ENCODE measurements at regions not wholly inside any gene's neighbourhood (a gene's known extent, or its start where the extent isn't known, plus 50 kb on each side); places are given as distances from the start of the nearest gene placed in this dataset.

GRCh38 chr3:39593341-39593740 lies 125.9 kb downstream of the MOBP start:
- no peaks in the 10 kb centered on the region for H3K27me3 ChIP-seq (ENCODE audit: control insufficient read depth, insufficient read depth, low read length)
- H3K4me2 ChIP-seq (ENCODE audit: low read length) = no peak overlapping the region
- H3K4me1 ChIP-seq = no peaks in the 10 kb centered on the region
- no peaks in the 10 kb centered on the region for H3K36me3 ChIP-seq (ENCODE audit: control insufficient read depth, insufficient read depth, low read length)
- H3K9me3 ChIP-seq (ENCODE audit: control insufficient read depth, low read length) = no peaks in the 10 kb centered on the region
- H3K79me2 ChIP-seq = no peaks in the 10 kb centered on the region
- H3K27ac ChIP-seq = no peak overlapping the region
- no peak overlapping the region for H3K4me3 ChIP-seq (ENCODE audit: low read depth, low read length)
- TF ChIP-seq CTCF (IDR thresholded peaks at IDR 0.05) = no peak
- H3K9ac ChIP-seq = no peak overlapping the region
- no peak overlapping the region for H2AFZ ChIP-seq

- Histone ChIP-seq H3K79me2 (no peaks in the 10 kb centered on the region), H3K4me1 (no peaks in the 10 kb centered on the region), H2AFZ (no peak overlapping the region), H3K9me3 (ENCODE audit: control insufficient read depth, low read length) (no peaks in the 10 kb centered on the region), H3K27me3 (ENCODE audit: control insufficient read depth, insufficient read depth, low read length) (no peaks in the 10 kb centered on the region), H3K27ac (no peak overlapping the region), H3K9ac (no peak overlapping the region), H3K4me2 (ENCODE audit: low read length) (no peak overlapping the region), H3K4me3 (ENCODE audit: low read depth, low read length) (no peak overlapping the region), H3K36me3 (ENCODE audit: control insufficient read depth, insufficient read depth, low read length) (no peaks in the 10 kb centered on the region)
- no peak for TF ChIP-seq CTCF (IDR thresholded peaks at IDR 0.05)
Observed at GRCh38 chr3:39601241-39601640, 133.8 kb downstream of the MOBP start.

- no peak for TF ChIP-seq CTCF (IDR thresholded peaks at IDR 0.05)
Observed at GRCh38 chr3:39605837-39606236, 138.4 kb downstream of the MOBP start.

GRCh38 chr3:39626198-39626597 lies 158.7 kb downstream of the MOBP start:
- Histone ChIP-seq H3K9me3 (ENCODE audit: control insufficient read depth, low read length) (no peaks in the 10 kb centered on the region), H3K36me3 (ENCODE audit: control insufficient read depth, insufficient read depth, low read length) (no peaks in the 10 kb centered on the region), H3K4me3 (ENCODE audit: low read depth, low read length) (no peak overlapping the region), H3K79me2 (no peaks in the 10 kb centered on the region), H3K4me1 (no peaks in the 10 kb centered on the region), H3K27me3 (ENCODE audit: control insufficient read depth, insufficient read depth, low read length) (no peaks in the 10 kb centered on the region), H3K4me2 (ENCODE audit: low read length) (no peak overlapping the region), H3K27ac (no peak overlapping the region), H2AFZ (no peak overlapping the region), H3K9ac (no peak overlapping the region)
- TF ChIP-seq CTCF (IDR thresholded peaks at IDR 0.05) = no peak

More at GRCh38 chr3:39605837-39606236, 138.4 kb downstream of the MOBP start:
- Histone ChIP-seq H3K4me3 (ENCODE audit: low read depth, low read length) (no peak overlapping the region), H2AFZ (no peak overlapping the region), H3K27ac (no peak overlapping the region), H3K9ac (no peak overlapping the region), H3K36me3 (ENCODE audit: control insufficient read depth, insufficient read depth, low read length) (no peaks in the 10 kb centered on the region), H3K4me1 (no peaks in the 10 kb centered on the region), H3K9me3 (ENCODE audit: control insufficient read depth, low read length) (no peaks in the 10 kb centered on the region), H3K79me2 (no peaks in the 10 kb centered on the region), H3K27me3 (ENCODE audit: control insufficient read depth, insufficient read depth, low read length) (no peaks in the 10 kb centered on the region), H3K4me2 (ENCODE audit: low read length) (no peak overlapping the region)

GRCh38 chr3:39631136-39631535 lies 163.7 kb downstream of the MOBP start:
- Histone ChIP-seq H3K79me2 (no peaks in the 10 kb centered on the region), H2AFZ (no peak overlapping the region), H3K9ac (no peak overlapping the region), H3K4me3 (ENCODE audit: low read depth, low read length) (no peak overlapping the region), H3K27me3 (ENCODE audit: control insufficient read depth, insufficient read depth, low read length) (no peaks in the 10 kb centered on the region), H3K9me3 (ENCODE audit: control insufficient read depth, low read length) (no peaks in the 10 kb centered on the region), H3K36me3 (ENCODE audit: control insufficient read depth, insufficient read depth, low read length) (no peaks in the 10 kb centered on the region), H3K4me1 (no peaks in the 10 kb centered on the region), H3K4me2 (ENCODE audit: low read length) (no peak overlapping the region), H3K27ac (no peak overlapping the region)
- TF ChIP-seq CTCF (IDR thresholded peaks at IDR 0.05) = no peak

All from parathyroid adenoma (tissue), 2 donors.